GM12878 (cell line): ENCODE measurements at regions not wholly inside any gene's neighbourhood (a gene's known extent, or its start where the extent isn't known, plus 50 kb on each side); places are given as distances from the start of the nearest gene placed in this dataset.

Experiments used
- CREB1 ChIP-seq: IDR thresholded peaks from 2 replicates; pipeline ENCODE4 v1.6.1; 2012; ENCODE audit warnings: low read depth, mild to moderate bottlenecking, inconsistent platforms
- EP300 ChIP-seq, 2 experiments: fragments of 150-350 bp in 1 of 2; IDR thresholded peaks; 2 replicates each; pipeline ENCODE4 v1.6.1; 2011 to 2012; ENCODE audit warnings: low read depth in 2 of 2, low read length in 2 of 2, borderline replicate concordance in 1 of 2, improper control_type of control experiment in 1 of 2, inconsistent platforms in 1 of 2; ENCODE audit not compliant: control insufficient read depth in 1 of 2
- HDAC2 ChIP-seq: fragments of 200-600 bp; sonication (generic); IDR thresholded peaks from 2 replicates; pipeline ENCODE4 v1.6.1; 2017
- JUND ChIP-seq: IDR thresholded peaks from 2 replicates; pipeline ENCODE4 v1.6.1; 2012; ENCODE audit warnings: low read depth, mild to moderate bottlenecking, low read length, improper control_type of control experiment, moderate library complexity
- POLR2A ChIP-seq: IDR thresholded peaks from 2 replicates; pipeline ENCODE4 v1.6.1; 2011; ENCODE audit warnings: low read depth, mild to moderate bottlenecking, low read length
- RAD51 ChIP-seq: fragments of 450-650 bp; IDR thresholded peaks from 2 replicates; pipeline ENCODE4 v1.6.1; 2016; ENCODE audit warnings: moderate library complexity, mild to moderate bottlenecking, inconsistent platforms
- REST ChIP-seq: IDR thresholded peaks from 2 replicates; pipeline ENCODE4 v1.6.1; 2012; ENCODE audit warnings: mild to moderate bottlenecking, low read depth, low read length
- SIN3A ChIP-seq: IDR thresholded peaks from 2 replicates; pipeline ENCODE4 v1.6.1; 2012; ENCODE audit warnings: low read depth, low read length, improper control_type of control experiment
- TBL1XR1 ChIP-seq: IDR thresholded peaks from 2 replicates; pipeline ENCODE4 v1.6.1; 2012; ENCODE audit warnings: low read depth, low read length, improper control_type of control experiment
- YBX1 ChIP-seq: fragments of 450-650 bp; IDR thresholded peaks from 2 replicates; pipeline ENCODE4 v1.6.1; 2016; ENCODE audit warnings: antibody characterized with exemption
- ZBTB33 ChIP-seq: fragments of 450-650 bp; IDR thresholded peaks from 2 replicates; pipeline ENCODE4 v1.6.1; 2017; ENCODE audit warnings: mild to moderate bottlenecking
- ZNF274 ChIP-seq: IDR thresholded peaks from one replicate; pipeline ENCODE4 v1.8.0; 2011; ENCODE audit not compliant: insufficient read length, insufficient read depth
- TF ChIP-seq, protein P1 (sequence below): IDR thresholded peaks from 2 replicates; pipeline ENCODE4 v1.6.1; 2011; ENCODE audit warnings: borderline replicate concordance, low read depth, mild to moderate bottlenecking, moderate library complexity, low read length; ENCODE audit not compliant: insufficient read depth, poor library complexity, severe bottlenecking
- TF ChIP-seq, protein P2 (sequence below), 3 experiments: IDR thresholded peaks in 2 of 3; conservative IDR thresholded peaks in 1 of 3; 2 replicates each; pipeline ENCODE4 v1.5.1; 2011; ENCODE audit warnings: low read depth in 3 of 3, low read length in 3 of 3, mild to moderate bottlenecking in 3 of 3, control low read depth in 2 of 3, moderate library complexity in 2 of 3, inconsistent platforms in 1 of 3, mixed read lengths in 1 of 3; ENCODE audit not compliant: control insufficient read depth in 2 of 3, insufficient read depth in 1 of 3; ENCODE audit errors: extremely low read depth in 1 of 3

GRCh38 chr3:144189044-144189443 lies 217.4 kb downstream of the DIPK2A start:
- TF ChIP-seq REST (no peak), TBL1XR1 (no peak), YBX1 (no peak), HDAC2 (no peak), EP300 (IDR thresholded peaks at IDR 0.05; ENCODE audit: borderline replicate concordance in 1 of 2, control insufficient read depth in 1 of 2, low read depth in 2 of 2, low read length in 2 of 2) (no peak), ZNF274 (no peak), SIN3A (no peak), CREB1 (no peak), POLR2A (no peak), JUND (no peak), RAD51 (no peak), ZBTB33 (no peak)
- TF ChIP-seq, protein P1, sequence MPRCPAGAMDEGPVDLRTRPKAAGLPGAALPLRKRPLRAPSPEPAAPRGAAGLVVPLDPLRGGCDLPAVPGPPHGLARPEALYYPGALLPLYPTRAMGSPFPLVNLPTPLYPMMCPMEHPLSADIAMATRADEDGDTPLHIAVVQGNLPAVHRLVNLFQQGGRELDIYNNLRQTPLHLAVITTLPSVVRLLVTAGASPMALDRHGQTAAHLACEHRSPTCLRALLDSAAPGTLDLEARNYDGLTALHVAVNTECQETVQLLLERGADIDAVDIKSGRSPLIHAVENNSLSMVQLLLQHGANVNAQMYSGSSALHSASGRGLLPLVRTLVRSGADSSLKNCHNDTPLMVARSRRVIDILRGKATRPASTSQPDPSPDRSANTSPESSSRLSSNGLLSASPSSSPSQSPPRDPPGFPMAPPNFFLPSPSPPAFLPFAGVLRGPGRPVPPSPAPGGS: no peak
- TF ChIP-seq, protein P2, sequence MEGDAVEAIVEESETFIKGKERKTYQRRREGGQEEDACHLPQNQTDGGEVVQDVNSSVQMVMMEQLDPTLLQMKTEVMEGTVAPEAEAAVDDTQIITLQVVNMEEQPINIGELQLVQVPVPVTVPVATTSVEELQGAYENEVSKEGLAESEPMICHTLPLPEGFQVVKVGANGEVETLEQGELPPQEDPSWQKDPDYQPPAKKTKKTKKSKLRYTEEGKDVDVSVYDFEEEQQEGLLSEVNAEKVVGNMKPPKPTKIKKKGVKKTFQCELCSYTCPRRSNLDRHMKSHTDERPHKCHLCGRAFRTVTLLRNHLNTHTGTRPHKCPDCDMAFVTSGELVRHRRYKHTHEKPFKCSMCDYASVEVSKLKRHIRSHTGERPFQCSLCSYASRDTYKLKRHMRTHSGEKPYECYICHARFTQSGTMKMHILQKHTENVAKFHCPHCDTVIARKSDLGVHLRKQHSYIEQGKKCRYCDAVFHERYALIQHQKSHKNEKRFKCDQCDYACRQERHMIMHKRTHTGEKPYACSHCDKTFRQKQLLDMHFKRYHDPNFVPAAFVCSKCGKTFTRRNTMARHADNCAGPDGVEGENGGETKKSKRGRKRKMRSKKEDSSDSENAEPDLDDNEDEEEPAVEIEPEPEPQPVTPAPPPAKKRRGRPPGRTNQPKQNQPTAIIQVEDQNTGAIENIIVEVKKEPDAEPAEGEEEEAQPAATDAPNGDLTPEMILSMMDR (IDR thresholded peaks at IDR 0.05 in 2 of 3, conservative IDR thresholded peaks at IDR 0.05 in 1 of 3; ENCODE audit: control insufficient read depth in 2 of 3, extremely low read depth in 1 of 3, insufficient read depth in 1 of 3, low read depth in 3 of 3, low read length in 3 of 3): no peak
